Fibroblast of peridontal ligament (primary cell): ENCODE measurements at regions not wholly inside any gene's neighbourhood (a gene's known extent, or its start where the extent isn't known, plus 50 kb on each side); places are given as distances from the start of the nearest gene placed in this dataset.
A peak's percentile ranks its signal among the peaks of the same experiment; 100 is the strongest.

ENCODE experiments used
- DNase-seq: peaks from one replicate; pipeline ENCODE4 v3.0.0-alpha.2; 2010; ENCODE audit errors: extremely low read depth

DNA sequence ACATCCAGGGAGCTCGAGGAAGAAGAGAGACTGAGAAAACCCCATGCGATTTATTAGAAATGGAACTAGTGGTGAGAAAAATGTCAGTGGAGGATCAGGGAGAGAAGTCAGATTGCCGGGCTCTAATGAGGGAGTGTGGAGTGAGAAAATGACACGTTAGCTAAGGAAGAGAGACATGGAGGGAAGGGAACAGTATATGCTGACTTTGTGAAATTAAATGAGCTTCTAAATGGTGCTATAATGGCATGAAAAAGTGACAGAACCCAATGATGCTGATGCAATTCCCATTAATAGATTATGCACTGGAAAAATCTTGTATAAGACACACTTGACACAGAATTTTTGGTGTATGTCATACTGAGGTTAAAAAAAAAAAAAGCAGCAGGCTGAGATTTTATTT is 112.6 kb downstream of the HSPH1 start:
- no peak for DNase-seq

DNA sequence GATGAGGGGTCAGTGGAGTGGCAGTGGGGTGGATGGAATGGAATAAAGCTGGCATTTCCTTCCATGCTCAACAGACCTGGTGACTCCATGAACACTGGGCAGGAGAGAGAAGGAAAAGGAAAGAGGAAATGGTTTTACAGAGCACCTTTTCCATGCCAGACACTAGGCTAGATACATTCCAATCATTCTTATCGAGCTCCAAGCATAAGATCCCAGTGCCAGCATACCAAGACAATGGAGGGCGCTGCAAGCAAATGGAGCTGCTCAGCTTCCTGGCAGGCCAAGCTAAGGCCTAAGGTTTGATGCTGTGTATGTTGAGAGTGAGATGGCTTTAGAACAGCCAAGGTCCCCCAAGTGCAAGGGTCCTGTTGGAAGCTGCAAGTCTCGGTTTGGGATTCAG is 113.2 kb downstream of the HSPH1 start:
- DNase-seq: no peak

DNA sequence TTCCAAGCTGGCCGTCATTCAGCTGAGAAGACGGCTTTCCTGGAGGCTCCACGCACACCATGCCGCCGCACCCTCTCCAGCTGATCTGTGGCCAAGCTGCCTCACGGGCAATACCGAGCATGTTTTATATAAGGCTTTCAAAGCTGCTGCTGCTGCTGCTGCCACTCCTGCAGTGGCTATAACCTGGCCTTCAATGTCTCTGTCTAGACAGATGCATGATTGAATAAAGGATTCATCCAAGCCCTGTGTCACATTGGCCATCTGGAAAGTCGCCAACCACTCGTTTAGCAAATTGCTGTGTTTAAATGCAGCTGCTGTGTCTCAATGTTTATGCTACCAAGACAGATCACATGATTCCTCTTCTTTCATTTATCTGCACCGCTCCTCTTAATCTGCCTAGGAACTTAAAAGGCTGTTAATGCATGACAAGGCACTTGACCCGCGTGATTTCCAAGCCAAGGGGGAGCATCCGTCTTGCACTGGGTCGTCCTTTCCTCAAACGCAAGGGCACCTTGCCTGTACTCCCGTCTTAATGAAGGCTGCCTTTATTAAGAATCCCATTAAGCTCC is 114.3 kb downstream of the TEX26 start:
- DNase-seq: peak; percentile 46

DNA sequence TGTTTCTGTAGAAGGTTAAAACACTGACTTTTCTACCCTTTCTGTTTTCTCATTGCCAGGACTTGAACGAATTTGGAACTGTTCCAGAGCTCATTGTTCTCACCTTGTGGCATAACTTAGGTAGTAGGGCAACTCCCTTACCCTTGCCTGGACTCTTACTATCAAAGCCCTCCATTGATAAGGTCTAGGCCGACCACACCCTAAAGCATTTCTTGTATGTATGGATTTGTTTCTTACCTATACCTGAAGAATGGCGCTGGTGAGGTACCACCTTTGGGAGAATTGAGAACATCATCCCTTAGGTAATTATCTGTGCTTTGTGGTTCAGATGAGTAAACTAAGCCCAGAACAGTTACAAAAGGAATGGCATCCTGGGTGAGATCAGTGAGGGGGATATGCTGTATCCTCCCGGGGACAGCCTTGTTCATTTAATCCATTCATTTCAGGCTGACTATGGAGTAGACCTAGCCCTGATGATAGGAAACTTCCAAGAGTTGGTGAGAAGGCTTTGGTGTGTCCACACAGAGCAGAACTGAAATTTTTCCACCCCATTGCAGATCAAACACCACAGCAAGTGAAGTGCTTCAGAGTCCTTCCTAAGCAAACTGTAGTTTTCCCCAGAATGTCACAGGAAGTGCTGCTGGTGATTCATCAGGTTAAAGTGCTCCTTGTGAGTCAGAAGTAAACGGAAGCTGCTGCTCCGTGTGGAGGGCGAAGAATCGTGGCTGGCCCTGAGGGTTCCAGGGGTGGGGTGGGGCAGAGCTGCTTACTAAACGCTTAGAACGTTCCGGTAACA is 113.0 kb downstream of the TEX26 start:
- DNase-seq: peak; percentile 86

DNA sequence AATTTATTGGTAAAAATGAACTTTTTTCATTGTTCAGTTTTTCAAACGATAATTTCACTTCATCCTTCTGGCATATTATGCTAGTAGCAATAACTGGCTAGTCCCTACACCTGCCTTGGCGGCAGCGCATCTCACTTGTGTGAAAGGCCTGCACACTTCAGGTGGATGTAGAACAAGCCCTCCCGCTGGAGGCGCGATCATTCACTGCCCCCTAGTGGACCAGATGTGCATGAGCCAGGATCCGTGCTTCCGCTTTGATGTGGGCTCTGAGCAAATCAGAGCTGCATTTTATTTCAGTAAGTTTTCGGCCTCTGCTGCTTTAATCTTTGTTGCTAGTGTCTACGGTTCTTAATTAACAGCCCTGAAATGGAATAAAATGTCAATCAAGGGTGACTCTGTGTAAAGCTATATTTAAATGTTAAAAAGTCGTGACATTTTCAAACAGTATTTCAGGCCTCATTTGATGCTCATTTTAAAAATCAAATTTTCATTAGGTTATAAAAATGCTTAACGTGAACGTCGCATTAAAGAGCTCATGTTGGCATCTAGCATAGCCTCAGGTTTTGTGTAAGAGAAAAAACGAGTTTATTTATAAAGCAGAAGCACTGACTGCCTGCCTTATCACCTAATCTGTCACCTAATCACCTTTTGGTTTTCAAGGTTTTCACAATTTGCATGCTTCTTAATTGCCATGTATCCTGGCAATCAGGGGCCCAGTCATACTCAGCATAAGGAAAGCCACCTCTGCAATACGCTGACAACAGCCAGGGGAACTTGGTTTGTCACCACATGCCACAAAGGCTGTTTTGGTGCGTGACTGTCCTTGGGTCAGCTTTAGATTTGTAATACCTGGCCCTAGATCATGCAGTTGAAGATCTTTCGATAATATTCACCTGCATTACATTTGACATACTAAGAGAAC is 112.2 kb downstream of the TEX26 start:
- peak; percentile 80 for DNase-seq

DNA sequence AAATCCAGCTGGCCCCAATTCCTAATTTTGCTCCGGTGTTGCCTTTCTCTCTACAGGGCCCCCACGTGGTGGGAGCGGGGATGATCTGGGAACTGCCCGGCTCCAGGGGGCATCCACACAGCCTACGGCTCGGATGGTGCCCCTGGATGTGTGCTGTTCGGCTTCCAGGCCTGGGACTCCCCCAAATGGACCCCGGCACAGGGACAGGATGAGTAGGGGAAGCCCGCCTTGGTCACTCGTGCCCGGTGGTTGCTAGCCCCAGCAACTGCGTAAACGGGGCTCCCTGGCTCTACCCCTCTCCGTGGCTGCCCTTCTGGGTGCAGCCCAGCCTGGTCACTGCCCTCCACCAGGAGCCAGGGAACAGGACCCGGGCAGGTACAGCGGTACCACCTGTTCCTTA is 111.5 kb downstream of the TEX26 start:
- no peak for DNase-seq

DNA sequence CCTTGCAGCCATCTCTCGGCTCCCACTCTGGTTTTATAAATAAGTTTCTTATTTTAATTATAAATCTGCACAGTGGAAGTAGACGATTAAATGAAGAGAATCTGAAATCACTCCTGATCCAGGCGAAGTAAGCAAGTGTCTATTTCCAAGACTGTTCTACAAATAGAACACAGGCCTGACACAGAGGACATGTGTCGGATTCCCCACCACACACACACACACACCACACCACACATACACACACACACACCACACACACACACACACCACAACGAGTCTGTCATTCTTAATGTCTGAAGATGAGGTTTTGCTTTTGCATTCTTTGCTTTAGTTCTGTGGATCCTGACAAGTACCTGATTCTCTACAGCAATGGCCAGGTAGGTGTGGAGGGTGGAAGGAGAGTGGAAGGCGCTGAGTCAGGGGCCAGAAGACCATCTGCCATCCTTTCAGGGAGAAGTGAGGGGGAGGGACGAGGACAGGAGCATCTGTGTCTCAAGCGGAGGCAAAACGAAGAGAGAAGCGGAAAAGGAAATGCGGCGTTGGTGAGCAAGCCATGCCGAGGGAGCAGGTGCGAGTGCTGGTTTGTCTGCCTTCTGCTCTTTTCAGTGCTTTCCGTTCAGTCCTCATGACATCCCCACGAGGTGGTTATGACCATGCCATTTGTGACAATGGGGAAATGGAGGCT is 110.2 kb downstream of the TEX26 start:
- DNase-seq: no peak

DNA sequence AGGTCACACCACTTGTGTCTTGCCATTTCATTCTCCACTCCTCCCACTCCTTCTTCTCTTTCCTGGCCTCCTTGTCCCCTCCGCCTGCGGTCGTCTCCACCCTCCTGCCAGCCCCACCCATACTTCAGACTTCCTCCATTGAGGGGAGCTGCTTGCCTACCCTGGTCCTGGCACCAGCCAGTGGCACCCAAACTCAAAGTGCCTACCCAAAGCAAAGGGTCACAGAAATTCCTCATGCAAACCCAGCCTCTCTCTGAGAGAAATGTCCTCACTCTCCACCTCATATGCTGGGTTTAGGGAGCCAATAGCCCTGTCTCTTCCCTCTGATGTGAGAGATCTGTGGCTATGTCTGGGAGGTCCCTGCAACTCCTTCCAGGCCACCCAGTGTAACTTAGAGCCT is 109.6 kb downstream of the TEX26 start:
- DNase-seq: no peak

DNA sequence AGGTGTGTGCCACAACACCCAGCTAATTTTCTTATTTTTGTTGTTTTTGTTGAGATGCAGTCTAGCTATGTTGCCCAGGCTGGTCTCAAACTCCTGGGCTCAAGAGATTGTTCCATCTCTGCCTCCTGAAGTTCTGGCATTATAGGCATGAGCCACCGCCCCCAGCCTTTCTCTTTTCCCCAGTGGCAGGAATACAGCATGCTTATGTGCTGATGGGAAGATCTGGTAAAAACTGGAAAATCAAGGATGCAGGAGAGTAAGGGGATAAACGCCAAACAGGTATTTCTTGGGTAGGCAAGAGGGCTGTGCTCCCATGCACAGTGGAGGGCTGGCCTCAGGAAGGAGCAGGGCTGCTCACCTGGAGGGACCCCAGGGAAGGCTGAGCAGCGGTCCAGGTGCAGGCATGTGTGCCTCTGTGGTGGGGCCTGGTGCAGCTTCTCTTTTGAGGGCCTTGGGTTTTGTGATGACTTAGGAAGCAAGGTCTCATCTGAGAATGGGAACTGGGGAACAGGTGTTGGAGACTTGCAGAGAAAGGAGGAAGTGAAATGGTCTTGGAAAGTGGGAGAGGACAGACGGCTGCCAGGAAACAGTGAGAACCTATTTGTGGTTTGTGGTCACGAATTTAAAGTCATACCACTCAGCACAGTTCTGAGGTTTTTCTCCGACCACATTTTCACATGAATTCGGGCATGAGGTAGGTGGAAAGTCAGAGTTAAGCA is 106.5 kb downstream of the TEX26 start:
- peak; percentile 52 for DNase-seq

DNA sequence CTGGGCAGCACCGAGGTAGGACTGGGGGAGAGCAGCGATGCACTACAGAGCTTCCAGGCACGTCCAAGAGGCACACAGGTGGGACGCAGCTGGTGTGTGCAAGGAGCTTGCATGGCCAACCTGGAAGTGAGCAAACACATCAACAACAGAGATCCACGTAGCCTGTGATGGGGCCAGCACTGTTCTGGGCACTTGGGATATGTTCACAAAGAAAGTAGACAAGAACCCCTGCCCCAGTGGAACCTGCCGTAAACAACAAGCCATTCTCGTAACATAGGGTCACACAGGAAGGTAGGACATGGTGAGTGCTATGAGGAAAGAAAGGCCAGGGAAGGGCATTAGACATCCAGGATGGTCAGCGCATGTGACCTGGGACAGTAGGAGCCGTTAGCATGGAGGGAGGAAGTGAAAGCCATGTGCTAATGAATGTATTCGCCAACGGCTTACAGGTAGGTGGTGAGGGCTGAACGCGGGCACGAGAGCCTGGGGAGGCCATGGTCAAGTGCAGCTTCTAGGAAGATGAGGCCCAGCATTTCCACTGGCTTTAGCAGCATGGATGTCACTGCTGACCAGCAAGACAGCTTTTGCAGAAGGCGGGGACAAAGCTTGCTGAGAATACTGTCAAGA is 105.5 kb downstream of the TEX26 start:
- no peak for DNase-seq

DNA sequence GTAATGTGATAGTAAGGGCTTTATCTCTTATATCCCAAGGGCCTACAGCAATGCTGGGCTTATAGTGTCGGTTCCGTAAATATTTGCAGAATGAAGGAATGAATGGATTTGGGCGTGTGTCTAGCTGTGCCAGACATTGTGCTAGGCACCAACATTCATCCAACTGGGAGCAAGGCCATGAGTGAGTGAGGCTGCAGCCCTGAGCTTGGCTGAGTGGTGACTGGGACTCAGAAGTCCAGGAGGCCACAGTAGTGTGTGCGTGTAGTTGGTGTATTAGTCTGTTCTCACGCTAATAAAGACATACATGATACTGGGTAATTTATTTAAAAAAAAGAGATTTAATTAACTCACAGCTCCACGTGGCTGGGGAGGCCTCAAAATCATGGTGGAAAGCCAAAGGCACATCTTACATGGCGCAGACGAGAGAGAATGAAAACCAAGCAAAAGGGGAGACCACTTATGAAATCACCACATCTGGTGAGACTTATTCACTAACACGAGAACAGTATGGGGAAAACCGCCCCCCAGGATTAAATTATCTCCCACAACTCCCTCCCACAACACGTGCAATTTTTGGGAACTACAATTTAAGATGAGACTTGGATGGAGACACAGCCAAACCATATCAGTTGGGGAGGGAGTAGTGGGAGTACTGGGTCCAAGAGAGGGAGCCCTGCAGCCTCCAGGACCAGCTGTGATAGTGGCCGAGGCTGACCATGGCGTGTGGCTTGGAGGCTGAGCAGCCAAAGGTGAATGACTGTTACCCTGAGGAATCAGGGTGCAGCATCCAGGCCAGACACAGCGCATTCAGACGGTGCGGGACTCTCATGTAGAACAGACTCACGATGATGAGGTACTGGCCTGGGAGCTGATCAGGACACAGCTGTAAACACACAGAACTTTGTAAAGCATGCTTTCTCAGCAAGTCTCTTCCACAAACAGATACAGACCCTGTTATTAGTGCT is 104.6 kb downstream of the TEX26 start:
- DNase-seq: no peak

DNA sequence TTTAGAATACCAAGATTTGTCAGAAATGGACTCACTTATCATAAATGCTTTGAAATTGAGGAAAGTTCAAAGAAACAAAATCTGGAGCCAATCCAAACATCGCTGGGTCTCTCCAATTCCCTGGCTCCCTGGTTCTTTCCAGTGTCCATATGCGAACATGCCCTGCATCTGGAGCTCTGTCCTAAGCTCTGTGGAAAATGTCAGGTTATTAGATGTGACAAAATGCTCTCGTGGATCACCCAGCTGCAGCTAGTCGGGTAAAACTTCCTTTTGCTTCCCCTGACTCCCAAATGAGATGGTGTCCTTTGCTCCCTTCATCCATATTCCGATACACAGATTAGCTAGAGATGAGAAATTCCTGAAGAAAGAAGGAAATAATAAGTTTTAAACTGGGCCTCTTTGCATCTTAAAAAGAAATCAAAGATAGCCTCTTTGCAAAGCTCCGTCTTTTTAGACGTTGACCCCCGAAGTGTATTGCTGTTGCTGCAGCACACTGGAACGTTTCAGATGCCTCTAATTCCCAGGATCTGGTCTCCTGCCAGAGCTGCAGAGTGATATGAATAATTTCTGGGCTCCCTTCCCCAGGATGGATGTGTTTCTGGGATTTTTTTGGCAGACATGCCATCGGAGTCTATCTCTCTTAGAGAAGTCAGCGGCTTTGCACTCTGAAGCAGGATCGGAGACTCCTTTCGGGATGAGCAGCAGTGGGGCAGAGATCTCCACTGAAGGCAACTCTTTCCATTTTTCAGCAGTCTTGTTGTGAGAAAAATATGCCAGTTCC is 102.9 kb downstream of the TEX26 start:
- peak; percentile 41 for DNase-seq

DNA sequence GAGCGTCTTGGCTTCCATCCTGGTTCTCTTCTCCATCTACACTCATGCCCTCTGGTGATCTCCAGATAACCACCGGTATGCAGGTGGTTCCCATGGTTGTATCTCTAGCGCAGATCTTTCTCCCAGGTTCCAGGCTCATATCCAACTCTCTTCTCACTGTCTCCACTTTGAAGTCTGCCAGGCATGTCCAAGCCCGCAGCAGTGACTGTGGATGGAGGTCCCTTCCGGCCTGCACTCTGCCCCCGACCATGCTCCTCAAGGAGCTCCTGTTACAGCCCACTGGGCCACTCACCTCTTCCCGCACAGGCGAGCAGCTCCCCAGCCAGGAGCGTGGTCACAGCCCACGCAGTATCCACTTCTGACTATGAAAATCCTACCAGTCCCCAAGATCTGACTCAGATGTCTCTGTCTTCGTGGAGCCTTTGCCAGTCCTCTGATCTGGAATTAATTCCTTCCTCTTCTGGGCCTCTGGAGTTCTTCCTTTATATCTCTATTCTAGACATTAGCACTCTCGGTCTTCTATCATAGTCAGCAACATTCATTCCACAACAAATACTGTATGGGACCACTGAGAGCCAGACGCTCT is 100.2 kb downstream of the TEX26 start:
- no peak for DNase-seq

DNA sequence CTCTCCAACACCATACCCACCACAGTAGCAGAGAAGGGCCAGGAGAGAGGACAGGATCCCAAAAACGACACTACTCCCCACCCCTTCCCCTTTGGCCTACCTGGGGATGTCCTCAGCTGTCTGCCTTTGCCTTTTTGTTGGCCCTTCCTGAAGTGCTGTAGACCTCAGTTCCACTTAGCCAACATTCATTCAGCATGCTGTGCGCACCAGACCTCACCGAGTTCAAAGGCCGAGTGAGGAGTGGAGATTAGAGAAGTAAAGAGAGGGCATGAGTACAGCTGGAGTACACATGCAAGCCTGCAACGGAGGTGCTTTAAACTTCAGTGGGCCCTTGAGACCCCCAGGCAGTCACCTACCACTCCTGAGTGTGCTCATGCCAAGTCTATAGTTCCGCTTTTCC is 99.0 kb downstream of the TEX26 start:
- no peak for DNase-seq

DNA sequence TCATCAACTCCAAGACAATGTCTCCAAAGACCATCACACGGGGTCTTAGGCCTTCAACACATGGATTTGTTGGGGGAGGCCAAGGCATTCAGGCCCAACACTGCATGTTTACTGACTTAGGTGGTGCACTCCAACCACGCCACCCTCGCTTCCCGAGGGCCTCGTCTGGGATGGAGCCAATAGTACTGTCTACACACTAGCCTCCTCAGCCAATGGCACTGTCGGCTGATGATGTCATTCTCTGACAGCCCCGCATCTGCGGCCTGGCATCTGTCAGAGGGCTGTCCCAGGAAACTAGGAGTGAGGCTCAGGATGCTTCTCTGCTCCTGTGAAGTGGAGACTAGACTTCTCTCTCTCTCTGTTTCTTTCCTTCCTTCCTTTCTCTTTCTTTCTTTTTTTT is 96.6 kb downstream of the TEX26 start:
- DNase-seq: no peak

DNA sequence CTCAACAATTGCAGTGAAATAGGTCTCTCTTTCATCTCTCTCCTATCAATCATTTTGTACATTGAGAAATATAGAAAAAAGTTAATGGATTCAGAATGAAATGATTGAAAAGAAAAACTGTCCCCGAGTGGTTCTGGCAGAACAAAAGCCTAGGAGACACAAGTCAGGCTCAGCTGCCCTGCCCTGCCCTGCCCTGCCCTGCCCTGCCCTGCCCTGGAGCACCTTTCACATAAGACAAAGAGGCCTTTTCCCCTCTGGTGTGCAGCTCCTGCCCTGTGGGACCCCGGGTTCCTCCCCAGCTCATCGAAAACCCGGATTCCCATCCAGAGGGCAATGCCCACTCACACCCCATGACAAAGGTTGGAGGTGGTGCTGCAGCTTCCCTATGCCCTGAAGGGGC is 94.7 kb downstream of the TEX26 start:
- no peak for DNase-seq
